AG09319 (cell line): ENCODE measurements at regions not wholly inside any gene's neighbourhood (a gene's known extent, or its start where the extent isn't known, plus 50 kb on each side); places are given as distances from the start of the nearest gene placed in this dataset.

Experiments used
- DNase-seq: peaks from one replicate; pipeline ENCODE4 v3.0.0-alpha.2; 2010; ENCODE audit warnings: low read depth; ENCODE audit errors: extremely low read depth
- CTCF ChIP-seq: IDR thresholded peaks from 2 replicates; pipeline ENCODE4 v1.5.1; 2011; ENCODE audit warnings: low read depth, mild to moderate bottlenecking, inconsistent platforms, low read length, moderate library complexity

GRCh38 chr13:47233734-47234133, 336.9 kb upstream of the HTR2A start:
- TF ChIP-seq CTCF, result no peak
- no peak for DNase-seq

- TF ChIP-seq CTCF, result no peak
- no peak for DNase-seq
Measured at GRCh38 chr13:47232516-47232915, 335.7 kb upstream of the HTR2A start.

GRCh38 chr13:47230155-47230554, 333.3 kb upstream of the HTR2A start:
- DNase-seq, result no peak
- no peak for TF ChIP-seq CTCF

- no peak for TF ChIP-seq CTCF
Measured at GRCh38 chr13:47226516-47226915, 329.7 kb upstream of the HTR2A start.

GRCh38 chr13:47220453-47221140, 323.7 kb upstream of the HTR2A start:
- no peak for TF ChIP-seq CTCF
- no peak for DNase-seq

More at GRCh38 chr13:47226516-47226915, 329.7 kb upstream of the HTR2A start:
- DNase-seq, result no peak

- no peak for DNase-seq
- no peak for TF ChIP-seq CTCF
Measured at GRCh38 chr13:47218611-47219010, 321.8 kb upstream of the HTR2A start.

GRCh38 chr13:47216176-47216822, 319.4 kb upstream of the HTR2A start:
- no peak for TF ChIP-seq CTCF
- no peak for DNase-seq
